ENCODE measurements at regions not wholly inside any gene's neighbourhood (a gene's known extent, or its start where the extent isn't known, plus 50 kb on each side); places are given as distances from the start of the nearest gene placed in this dataset.

- no peak for TF ChIP-seq CTCF (IDR thresholded peaks at IDR 0.05; ENCODE audit: insufficient read depth, low read depth, low read length)
- no peak for TF ChIP-seq EZH2 (IDR thresholded peaks at IDR 0.05; ENCODE audit: insufficient read depth, low read length)
These were observed 89.3 kb downstream of the IRF8 start for GRCh38 chr16:85988306-85988705.

All from astrocyte (in vitro differentiated cells and primary cell).